ENCODE measurements at regions not wholly inside any gene's neighbourhood (a gene's known extent, or its start where the extent isn't known, plus 50 kb on each side); places are given as distances from the start of the nearest gene placed in this dataset.
A peak's percentile ranks its signal among the peaks of the same experiment; 100 is the strongest.

- no peak overlapping the region for H3K4me2 ChIP-seq (ENCODE audit: unreplicated experiment)
- WGBS, 2 experiments (ENCODE audit: low coverage in 1 of 2, low lambda C conversion rate in 2 of 2, missing lambda C conversion rate in 2 of 2), result 20% methylated on average over 3 of the region's 3 CpGs
- no peaks in the 10 kb centered on the region for H3K9me2 ChIP-seq (ENCODE audit: insufficient read depth)
- no peaks in the 10 kb centered on the region for H3K36me3 ChIP-seq (ENCODE audit: low read depth)
- H3K27ac ChIP-seq, result no peak overlapping the region
- TF ChIP-seq EZH2 (IDR thresholded peaks at IDR 0.05; ENCODE audit: insufficient read depth, poor library complexity, severe bottlenecking) (no peak), EZH2phosphoT487 (IDR thresholded peaks at IDR 0.05; ENCODE audit: insufficient read depth, low read depth) (no peak)
- in situ Hi-C loops (cut with MboI), result no loop called here
- no peak overlapping the region for H3K4me3 ChIP-seq
- H3K9me3 ChIP-seq (ENCODE audit: low read depth), result no peaks in the 10 kb centered on the region
- no peaks in the 10 kb centered on the region for H4K20me1 ChIP-seq (ENCODE audit: insufficient read depth)
- H3K79me2 ChIP-seq (ENCODE audit: insufficient read depth), result no peaks in the 10 kb centered on the region
- no peak overlapping the region for H3K9ac ChIP-seq
- DNase-seq, result no peak
- H3K27me3 ChIP-seq (replicated peaks; ENCODE audit: insufficient read depth), result no peaks in the 10 kb centered on the region
- no peaks in the 10 kb centered on the region for H3K4me1 ChIP-seq (ENCODE audit: insufficient read depth)
- no peak overlapping the region for H2AFZ ChIP-seq
- H3F3A ChIP-seq (ENCODE audit: insufficient read depth), result no peaks in the 10 kb centered on the region
These were observed 1037.3 kb upstream of the WWC1 start for GRCh38 chr5:167254132-167254531.

DNA sequence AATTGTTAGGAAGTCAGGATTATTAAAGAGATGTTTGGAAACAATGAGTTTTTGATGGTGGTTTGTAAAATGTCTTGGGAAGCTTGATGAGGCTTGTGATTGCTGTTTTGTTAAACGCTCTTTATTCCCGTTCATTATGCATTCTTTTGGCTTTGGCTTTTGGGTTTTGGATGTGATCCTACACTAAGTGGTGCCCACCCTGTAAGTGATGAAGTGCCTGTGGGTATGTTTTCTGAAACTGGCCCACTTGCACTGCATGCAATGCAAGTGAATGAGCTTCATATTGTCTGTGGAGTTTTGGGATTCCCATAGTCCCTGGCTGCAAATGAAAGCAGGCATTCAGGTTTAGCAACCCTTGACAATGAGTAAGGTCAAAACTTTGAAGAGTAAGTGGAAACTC is 1035.5 kb upstream of the WWC1 start:
- WGBS, 2 experiments (ENCODE audit: low coverage in 1 of 2, low lambda C conversion rate in 2 of 2, missing lambda C conversion rate in 2 of 2), result 0 to 2% methylated on average over 2 of the region's 2 CpGs
- Histone ChIP-seq H3K4me1 (ENCODE audit: insufficient read depth) (no peaks in the 10 kb centered on the region), H3K9ac (no peak overlapping the region), H3K36me3 (ENCODE audit: low read depth) (no peaks in the 10 kb centered on the region), H3K27me3 (replicated peaks; ENCODE audit: insufficient read depth) (no peaks in the 10 kb centered on the region), H3K4me2 (ENCODE audit: unreplicated experiment) (no peak overlapping the region), H2AFZ (no peak overlapping the region), H3F3A (ENCODE audit: insufficient read depth) (no peaks in the 10 kb centered on the region), H4K20me1 (ENCODE audit: insufficient read depth) (no peaks in the 10 kb centered on the region), H3K4me3 (no peak overlapping the region), H3K79me2 (ENCODE audit: insufficient read depth) (no peaks in the 10 kb centered on the region), H3K9me3 (ENCODE audit: low read depth) (no peaks in the 10 kb centered on the region), H3K9me2 (ENCODE audit: insufficient read depth) (no peaks in the 10 kb centered on the region), H3K27ac (no peak overlapping the region)
- no peak for DNase-seq
- TF ChIP-seq EZH2 (IDR thresholded peaks at IDR 0.05; ENCODE audit: insufficient read depth, poor library complexity, severe bottlenecking) (no peak), EZH2phosphoT487 (IDR thresholded peaks at IDR 0.05; ENCODE audit: insufficient read depth, low read depth) (no peak)
- in situ Hi-C loops (cut with MboI), result no loop called here

GRCh38 chr5:167259806-167260205 is 1031.6 kb upstream of the WWC1 start:
- WGBS, 2 experiments (ENCODE audit: low coverage in 1 of 2, low lambda C conversion rate in 2 of 2, missing lambda C conversion rate in 2 of 2), result 26 to 29% methylated on average over 2 of the region's 2 CpGs
- Histone ChIP-seq H3K9ac (no peak overlapping the region), H3K27me3 (replicated peaks; ENCODE audit: insufficient read depth) (no peaks in the 10 kb centered on the region; the same call in 1 of the 2 replicates), H3K4me3 (no peak overlapping the region), H3K27ac (no peak overlapping the region), H3K9me3 (ENCODE audit: low read depth) (no peaks in the 10 kb centered on the region), H2AFZ (no peak overlapping the region), H3K36me3 (ENCODE audit: low read depth) (no peaks in the 10 kb centered on the region), H3K9me2 (ENCODE audit: insufficient read depth) (no peaks in the 10 kb centered on the region), H3F3A (ENCODE audit: insufficient read depth) (no peaks in the 10 kb centered on the region), H3K4me1 (ENCODE audit: insufficient read depth) (no peaks in the 10 kb centered on the region), H3K79me2 (ENCODE audit: insufficient read depth) (no peaks in the 10 kb centered on the region), H4K20me1 (ENCODE audit: insufficient read depth) (no peaks in the 10 kb centered on the region), H3K4me2 (ENCODE audit: unreplicated experiment) (no peak overlapping the region)
- in situ Hi-C loops (cut with MboI), result no loop called here
- DNase-seq, result no peak
- TF ChIP-seq EZH2phosphoT487 (IDR thresholded peaks at IDR 0.05; ENCODE audit: insufficient read depth, low read depth) (no peak), EZH2 (IDR thresholded peaks at IDR 0.05; ENCODE audit: insufficient read depth, poor library complexity, severe bottlenecking) (no peak)

GRCh38 chr5:167261309-167262100 is 1029.9 kb upstream of the WWC1 start:
- no peak overlapping the region for H3K4me2 ChIP-seq (ENCODE audit: unreplicated experiment)
- H3K79me2 ChIP-seq (ENCODE audit: insufficient read depth), result no peaks in the 10 kb centered on the region
- H3K4me3 ChIP-seq, result no peak overlapping the region
- no peaks in the 10 kb centered on the region for H3K9me3 ChIP-seq (ENCODE audit: low read depth)
- no peaks in the 10 kb centered on the region for H3F3A ChIP-seq (ENCODE audit: insufficient read depth)
- no peaks in the 10 kb centered on the region for H3K36me3 ChIP-seq (ENCODE audit: low read depth)
- WGBS, 2 experiments (ENCODE audit: low coverage in 1 of 2, low lambda C conversion rate in 2 of 2, missing lambda C conversion rate in 2 of 2), result 32% methylated on average over 3 of the region's 3 CpGs
- no peak overlapping the region for H2AFZ ChIP-seq
- no peaks in the 10 kb centered on the region; the same call in 1 of the 2 replicates for H3K27me3 ChIP-seq (replicated peaks; ENCODE audit: insufficient read depth)
- no peak overlapping the region for H3K27ac ChIP-seq
- no peaks in the 10 kb centered on the region for H3K9me2 ChIP-seq (ENCODE audit: insufficient read depth)
- no peak overlapping the region for H3K9ac ChIP-seq
- H3K4me1 ChIP-seq (ENCODE audit: insufficient read depth), result no peaks in the 10 kb centered on the region
- DNase-seq, result peak; percentile 32
- no peaks in the 10 kb centered on the region for H4K20me1 ChIP-seq (ENCODE audit: insufficient read depth)
- in situ Hi-C loops (cut with MboI), result no loop called here
- no peak for TF ChIP-seq EZH2 (IDR thresholded peaks at IDR 0.05; ENCODE audit: insufficient read depth, poor library complexity, severe bottlenecking)
- no peak for TF ChIP-seq EZH2phosphoT487 (IDR thresholded peaks at IDR 0.05; ENCODE audit: insufficient read depth, low read depth)
